Smooth muscle cell (in vitro differentiated cells): ENCODE measurements at regions not wholly inside any gene's neighbourhood (a gene's known extent, or its start where the extent isn't known, plus 50 kb on each side); places are given as distances from the start of the nearest gene placed in this dataset.

ENCODE experiments used
- DNase-seq: peaks from one replicate; lab custom pipeline; 2025; ENCODE audit not compliant: unreplicated experiment; lab: John Stamatoyannopoulos, UW
- H2AFZ ChIP-seq: fragments of 200-600 bp; sonication (generic); 2 replicates; pipeline ENCODE4 v1.6.0; 2016; ENCODE audit warnings: antibody characterized with exemption, low read depth, mild to moderate bottlenecking
- H3F3A ChIP-seq: fragments of 200-600 bp; sonication (generic); 2 replicates; pipeline ENCODE4 v1.6.0; 2017; ENCODE audit warnings: antibody characterized with exemption, low read depth
- H3K27ac ChIP-seq: fragments of 200-600 bp; sonication (generic); 2 replicates; pipeline ENCODE4 v1.5.1; 2016; ENCODE audit warnings: low read depth, mild to moderate bottlenecking
- H3K27me3 ChIP-seq: fragments of 200-600 bp; sonication (generic); 2 replicates; pipeline ENCODE4 v1.6.1; 2016; ENCODE audit warnings: low read depth, mild to moderate bottlenecking
- H3K36me3 ChIP-seq: fragments of 200-600 bp; sonication (generic); 2 replicates; pipeline ENCODE4 v1.5.1; 2016; ENCODE audit warnings: low read depth
- H3K4me1 ChIP-seq: fragments of 200-600 bp; sonication (generic); 2 replicates; pipeline ENCODE4 v1.5.1; 2016; ENCODE audit warnings: low read depth
- H3K4me2 ChIP-seq: fragments of 200-600 bp; sonication (generic); 2 replicates; pipeline ENCODE4 v1.6.0; 2016; ENCODE audit warnings: mild to moderate bottlenecking
- H3K4me3 ChIP-seq: fragments of 200-600 bp; sonication (generic); 2 replicates; pipeline ENCODE4 v1.5.1; 2016; ENCODE audit warnings: mild to moderate bottlenecking
- H3K79me2 ChIP-seq: fragments of 200-600 bp; sonication (generic); 2 replicates; pipeline ENCODE4 v1.6.0; 2016; ENCODE audit warnings: low read depth, mild to moderate bottlenecking
- H3K9ac ChIP-seq: fragments of 200-600 bp; sonication (generic); 2 replicates; pipeline ENCODE4 v1.6.0; 2016; ENCODE audit warnings: low read depth
- H3K9me3 ChIP-seq: fragments of 200-600 bp; sonication (generic); replicated peaks from 2 replicates; pipeline ENCODE4 v1.5.1; 2016; ENCODE audit warnings: low read depth
- H4K20me1 ChIP-seq: fragments of 200-600 bp; sonication (generic); 2 replicates; pipeline ENCODE4 v1.6.0; 2016; ENCODE audit warnings: low read depth
- WGBS: methylation state at CpG from one replicate; pipeline ENCODE4 v1.1.7; 2016; ENCODE audit warnings: low lambda C conversion rate; 5-methylcytosine and 5-hydroxymethylcytosine counted together
- TF ChIP-seq, protein P1 (sequence below): fragments of 200-600 bp; sonication (generic); IDR thresholded peaks from 2 replicates; pipeline ENCODE4 v1.5.1; 2017; ENCODE audit warnings: borderline replicate concordance, mild to moderate bottlenecking, antibody characterized with exemption; ENCODE audit not compliant: insufficient read depth, poor library complexity, severe bottlenecking

DNA sequence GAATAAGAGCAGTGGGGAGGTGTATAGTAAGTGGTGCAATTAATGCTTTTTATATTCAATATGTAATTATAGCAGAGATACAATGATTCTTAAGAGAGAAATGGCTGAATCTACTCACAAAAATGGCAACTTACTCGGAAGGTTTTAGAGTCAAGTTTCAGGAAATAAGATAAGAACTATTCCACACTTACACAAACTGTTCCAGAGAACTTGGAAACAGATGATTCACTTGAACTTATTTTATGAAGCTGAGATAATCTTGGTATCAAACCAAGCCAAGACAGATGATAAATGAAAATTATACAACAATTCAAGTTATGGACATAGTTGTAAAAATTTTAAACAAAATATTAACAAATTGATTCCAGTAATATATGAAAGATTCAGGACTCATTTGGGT, 311.3 kb upstream of the HS3ST1 start:
- TF ChIP-seq, protein P1, sequence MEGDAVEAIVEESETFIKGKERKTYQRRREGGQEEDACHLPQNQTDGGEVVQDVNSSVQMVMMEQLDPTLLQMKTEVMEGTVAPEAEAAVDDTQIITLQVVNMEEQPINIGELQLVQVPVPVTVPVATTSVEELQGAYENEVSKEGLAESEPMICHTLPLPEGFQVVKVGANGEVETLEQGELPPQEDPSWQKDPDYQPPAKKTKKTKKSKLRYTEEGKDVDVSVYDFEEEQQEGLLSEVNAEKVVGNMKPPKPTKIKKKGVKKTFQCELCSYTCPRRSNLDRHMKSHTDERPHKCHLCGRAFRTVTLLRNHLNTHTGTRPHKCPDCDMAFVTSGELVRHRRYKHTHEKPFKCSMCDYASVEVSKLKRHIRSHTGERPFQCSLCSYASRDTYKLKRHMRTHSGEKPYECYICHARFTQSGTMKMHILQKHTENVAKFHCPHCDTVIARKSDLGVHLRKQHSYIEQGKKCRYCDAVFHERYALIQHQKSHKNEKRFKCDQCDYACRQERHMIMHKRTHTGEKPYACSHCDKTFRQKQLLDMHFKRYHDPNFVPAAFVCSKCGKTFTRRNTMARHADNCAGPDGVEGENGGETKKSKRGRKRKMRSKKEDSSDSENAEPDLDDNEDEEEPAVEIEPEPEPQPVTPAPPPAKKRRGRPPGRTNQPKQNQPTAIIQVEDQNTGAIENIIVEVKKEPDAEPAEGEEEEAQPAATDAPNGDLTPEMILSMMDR = no peak
- Histone ChIP-seq H4K20me1 (no peaks in the 10 kb centered on the region), H3K36me3 (no peaks in the 10 kb centered on the region), H3K27ac (no peak overlapping the region), H3K4me3 (no peak overlapping the region), H3F3A (no peaks in the 10 kb centered on the region), H3K79me2 (no peaks in the 10 kb centered on the region), H3K4me1 (no peaks in the 10 kb centered on the region), H3K4me2 (no peak overlapping the region), H3K9ac (no peak overlapping the region), H2AFZ (no peak overlapping the region), H3K9me3 (no peaks in the 10 kb centered on the region), H3K27me3 (no peaks in the 10 kb centered on the region)
- 29% methylated on average over 1 of the region's 1 CpG for WGBS
- no peak for DNase-seq

DNA sequence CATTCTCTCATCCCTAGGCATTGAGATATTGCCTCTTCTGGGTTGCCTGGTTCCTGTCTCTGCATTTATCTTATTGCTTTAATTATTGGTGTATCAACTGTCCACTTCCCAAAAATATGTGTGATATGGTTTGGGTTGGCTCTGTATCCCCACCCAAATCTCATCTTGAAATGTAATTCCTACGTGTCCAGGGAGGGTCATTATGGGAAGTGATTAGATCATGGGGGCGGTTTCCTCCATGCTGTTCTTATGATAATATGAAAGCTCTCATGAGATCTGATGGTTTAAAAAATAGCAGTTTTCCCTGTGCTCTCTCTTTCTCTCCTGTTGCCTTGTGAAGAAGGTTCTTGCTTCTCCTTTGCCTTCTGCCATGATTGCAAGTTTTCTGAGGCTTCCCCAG, 308.3 kb upstream of the HS3ST1 start:
- Histone ChIP-seq H3K9me3 (no peaks in the 10 kb centered on the region), H3K4me1 (no peaks in the 10 kb centered on the region), H3K79me2 (no peaks in the 10 kb centered on the region), H3K27ac (no peak overlapping the region), H3K4me3 (no peak overlapping the region), H3K4me2 (no peak overlapping the region), H4K20me1 (no peaks in the 10 kb centered on the region), H3K27me3 (no peaks in the 10 kb centered on the region), H3K9ac (no peak overlapping the region), H3F3A (no peaks in the 10 kb centered on the region), H3K36me3 (no peaks in the 10 kb centered on the region), H2AFZ (no peak overlapping the region)
- no peak for DNase-seq
- WGBS = 98% methylated on average over 2 of the region's 2 CpGs
- TF ChIP-seq, protein P1 = no peak

DNA sequence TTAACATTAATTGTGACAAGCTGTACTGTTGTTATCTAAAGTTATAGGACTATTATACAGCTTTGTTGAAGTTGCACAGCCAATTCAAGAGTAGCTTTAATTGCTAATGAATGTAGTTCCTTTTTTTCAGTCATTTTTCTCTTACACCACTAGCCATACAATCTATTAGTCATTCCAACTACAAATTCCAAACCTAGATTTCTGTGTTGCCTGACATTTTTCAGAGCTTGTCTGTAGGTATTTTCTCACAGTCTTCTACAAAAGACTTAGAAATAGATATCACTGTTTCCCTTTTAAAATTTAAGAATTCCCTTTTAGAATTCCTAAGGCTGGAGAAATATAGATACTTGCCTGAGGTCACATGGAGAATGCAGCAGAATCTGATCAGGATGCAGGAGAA, 307.0 kb upstream of the HS3ST1 start:
- H3K36me3 ChIP-seq = no peaks in the 10 kb centered on the region
- no peak overlapping the region for H3K9ac ChIP-seq
- H3K27ac ChIP-seq = no peak overlapping the region
- no peaks in the 10 kb centered on the region for H3K4me1 ChIP-seq
- DNase-seq = no peak
- H3F3A ChIP-seq = no peaks in the 10 kb centered on the region
- H3K9me3 ChIP-seq = no peaks in the 10 kb centered on the region
- no peaks in the 10 kb centered on the region for H3K79me2 ChIP-seq
- no peaks in the 10 kb centered on the region for H4K20me1 ChIP-seq
- TF ChIP-seq, protein P1 = no peak
- H3K27me3 ChIP-seq = no peaks in the 10 kb centered on the region
- H3K4me2 ChIP-seq = no peak overlapping the region
- H2AFZ ChIP-seq = no peak overlapping the region
- no peak overlapping the region for H3K4me3 ChIP-seq

DNA sequence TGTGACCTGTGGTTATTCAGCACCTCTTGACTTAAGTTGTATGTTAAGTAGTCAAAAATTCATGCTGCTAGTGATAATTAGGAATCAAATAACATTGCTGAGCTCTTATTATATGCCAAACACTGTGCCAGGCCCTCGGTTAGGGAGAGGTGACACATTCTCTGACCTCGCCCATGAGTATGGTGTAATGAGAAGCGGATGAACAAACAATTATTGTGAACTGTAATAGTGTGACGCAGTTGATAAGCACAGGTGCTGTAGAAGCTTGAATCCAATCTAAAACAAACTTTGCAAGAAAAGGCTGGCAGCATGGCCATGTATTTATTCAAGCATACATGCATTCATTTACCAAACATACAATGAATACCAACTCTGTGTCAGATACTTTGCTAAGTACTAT, 303.5 kb upstream of the HS3ST1 start:
- no peak for DNase-seq
- Histone ChIP-seq H3K36me3 (no peaks in the 10 kb centered on the region), H3K27ac (no peak overlapping the region), H3K4me1 (no peaks in the 10 kb centered on the region), H3F3A (no peaks in the 10 kb centered on the region), H3K4me2 (no peak overlapping the region), H3K79me2 (no peaks in the 10 kb centered on the region), H4K20me1 (no peaks in the 10 kb centered on the region), H2AFZ (no peak overlapping the region), H3K4me3 (no peak overlapping the region), H3K9ac (no peak overlapping the region), H3K27me3 (no peaks in the 10 kb centered on the region), H3K9me3 (no peaks in the 10 kb centered on the region)
- TF ChIP-seq, protein P1 = no peak
- WGBS = 94% methylated on average over 4 of the region's 4 CpGs
